SK-N-SH (cell line): ENCODE measurements at regions not wholly inside any gene's neighbourhood (a gene's known extent, or its start where the extent isn't known, plus 50 kb on each side); places are given as distances from the start of the nearest gene placed in this dataset.

Source experiments
- CTCF ChIA-PET: fragments of 300-600, 350-600 bp; formaldehyde crosslinking; extraction: SDS; loops from one replicate; lab custom pipeline; 2021; lab: Yijun Ruan, JAX
- POLR2A ChIA-PET: fragments of 350-600 bp; sonication (Branson Sonifier 250); formaldehyde crosslinking; extraction: SDS; loops from one replicate; lab custom pipeline; 2020; ENCODE audit warnings: antibody characterized with exemption, inconsistent platforms; lab: Yijun Ruan, JAX
- DNase-seq: peaks from one replicate; pipeline ENCODE4 v3.0.0; 2012
- H2AFZ ChIP-seq: fragments of 200-600 bp; sonication (generic); 2 replicates; pipeline ENCODE4 v1.8.1; 2016; ENCODE audit warnings: antibody characterized with exemption, mild to moderate bottlenecking, low read depth
- H3F3A ChIP-seq: fragments of 200-600 bp; sonication (generic); replicated peaks from 2 replicates; pipeline ENCODE3; 2016; ENCODE audit warnings: antibody characterized with exemption, mild to moderate bottlenecking; ENCODE audit not compliant: insufficient read depth
- H3K27ac ChIP-seq, 2 experiments: fragments of 200-500 bp in 1 of 2; fragments of 200-600 bp in 1 of 2; sonication (Bioruptor generic) in 1 of 2; sonication (generic), shearing (Covaris generic) in 1 of 2; 2 replicates each; pipeline versions ENCODE4 v1.5.1 to v1.6.1; 2014 to 2016; ENCODE audit warnings: low read depth in 2 of 2, inconsistent platforms in 1 of 2, low read length in 1 of 2, mild to moderate bottlenecking in 1 of 2, mixed read lengths in 1 of 2
- H3K27me3 ChIP-seq: fragments of 200-600 bp; sonication (generic), shearing (Covaris generic); 2 replicates; pipeline ENCODE4 v1.6.1; 2016; ENCODE audit warnings: mixed run types; ENCODE audit not compliant: insufficient read depth
- H3K36me3 ChIP-seq, 2 experiments: fragments of 200-500 bp in 1 of 2; fragments of 200-600 bp in 1 of 2; sonication (Bioruptor generic) in 1 of 2; sonication (generic) in 1 of 2; replicated peaks in 1 of 2; 2 replicates each; pipeline versions ENCODE3 to v1.5.1; 2014 to 2016; ENCODE audit warnings: low read length in 1 of 2, mild to moderate bottlenecking in 1 of 2; ENCODE audit not compliant: insufficient read depth in 2 of 2, control insufficient read depth in 1 of 2
- H3K4me1 ChIP-seq, 2 experiments: fragments of 200-500 bp in 1 of 2; fragments of 200-600 bp in 1 of 2; sonication (Bioruptor generic) in 1 of 2; sonication (generic), shearing (Covaris generic) in 1 of 2; 2 replicates each; pipeline versions ENCODE4 v1.5.1 to v1.6.1; 2014 to 2016; ENCODE audit warnings: low read depth in 1 of 2, low read length in 1 of 2, mixed run types in 1 of 2; ENCODE audit not compliant: insufficient read depth in 2 of 2, control insufficient read depth in 1 of 2
- H3K4me2 ChIP-seq: fragments of 200-600 bp; sonication (generic), shearing (Covaris generic); 2 replicates; pipeline ENCODE4 v1.6.1; 2017; ENCODE audit warnings: mixed run types
- H3K4me3 ChIP-seq, 2 experiments: fragments of 200-500 bp in 1 of 2; fragments of 200-600 bp in 1 of 2; sonication (Bioruptor generic) in 1 of 2; sonication (generic), shearing (Covaris generic) in 1 of 2; 2 replicates each; pipeline versions ENCODE4 v1.5.1 to v1.8.1; 2014 to 2016; ENCODE audit warnings: low read depth in 2 of 2, inconsistent platforms in 1 of 2, low read length in 1 of 2, mild to moderate bottlenecking in 1 of 2, mixed read lengths in 1 of 2, moderate library complexity in 1 of 2
- H3K79me2 ChIP-seq: fragments of 200-600 bp; sonication (generic); 2 replicates; pipeline ENCODE4 v1.8.1; 2017; ENCODE audit warnings: mild to moderate bottlenecking; ENCODE audit not compliant: insufficient read depth
- H3K9ac ChIP-seq: fragments of 200-600 bp; sonication (generic); 2 replicates; pipeline ENCODE4 v1.6.1; 2017; ENCODE audit warnings: mixed run types
- H3K9me2 ChIP-seq: fragments of 200-600 bp; sonication (generic); 2 replicates; pipeline ENCODE4 v1.6.1; 2017; ENCODE audit warnings: mixed run types
- H3K9me3 ChIP-seq: fragments of 200-600 bp; sonication (generic); 2 replicates; pipeline ENCODE4 v1.6.1; 2017; ENCODE audit warnings: mixed run types, mild to moderate bottlenecking, moderate library complexity
- H4K20me1 ChIP-seq: fragments of 200-600 bp; sonication (generic); 2 replicates; pipeline ENCODE4 v1.6.1; 2017; ENCODE audit warnings: mild to moderate bottlenecking, mixed run types; ENCODE audit not compliant: insufficient read depth
- CHD2 ChIP-seq: fragments of 150-350 bp; IDR thresholded peaks from 2 replicates; pipeline ENCODE4 v1.6.1; 2018; ENCODE audit warnings: low read length; ENCODE audit not compliant: partially characterized antibody
- ELF1 ChIP-seq: IDR thresholded peaks from 2 replicates; pipeline ENCODE4 v1.4.0; 2012
- FOSL2 ChIP-seq: IDR thresholded peaks from 2 replicates; pipeline ENCODE4 v1.4.0; 2012; ENCODE audit warnings: low read depth, mild to moderate bottlenecking, moderate library complexity, borderline replicate concordance
- FOXJ3 ChIP-seq: sonication (generic); formaldehyde crosslinking; IDR thresholded peaks from 2 replicates; pipeline ENCODE4 v1.5.1; 2020; ENCODE audit warnings: mild to moderate bottlenecking, missing genetic modification reagents
- FOXM1 ChIP-seq: IDR thresholded peaks from 2 replicates; pipeline ENCODE4 v1.4.0; 2012; ENCODE audit warnings: low read depth, mild to moderate bottlenecking
- GATA2 ChIP-seq: sonication (generic); formaldehyde crosslinking; IDR thresholded peaks from 2 replicates; pipeline ENCODE4 v1.5.0; 2020; ENCODE audit warnings: mild to moderate bottlenecking, missing genetic modification reagents
- JUND ChIP-seq: IDR thresholded peaks from 2 replicates; pipeline ENCODE4 v1.4.0; 2012
- MEF2A ChIP-seq: IDR thresholded peaks from 2 replicates; pipeline ENCODE4 v1.4.0; 2012; ENCODE audit warnings: low read depth, borderline replicate concordance
- NFIC ChIP-seq: IDR thresholded peaks from 2 replicates; pipeline ENCODE4 v1.4.0; 2012; ENCODE audit warnings: borderline replicate concordance
- RCOR1 ChIP-seq: fragments of 150-350 bp; IDR thresholded peaks from 2 replicates; pipeline ENCODE4 v1.6.1; 2017; ENCODE audit warnings: antibody characterized with exemption, low read length
- REST ChIP-seq: IDR thresholded peaks from 2 replicates; pipeline ENCODE4 v1.6.1; 2012; ENCODE audit warnings: mild to moderate bottlenecking, low read depth, low read length, moderate library complexity
- RFX5 ChIP-seq: IDR thresholded peaks from 2 replicates; pipeline ENCODE4 v1.6.1; 2012; ENCODE audit warnings: mild to moderate bottlenecking, improper control_type of control experiment, low read length
- SIN3A ChIP-seq: IDR thresholded peaks from 2 replicates; pipeline ENCODE4 v1.6.1; 2012; ENCODE audit warnings: low read depth, mild to moderate bottlenecking, low read length, moderate library complexity, borderline replicate concordance
- SMC3 ChIP-seq: IDR thresholded peaks from 2 replicates; pipeline ENCODE4 v1.6.1; 2012; ENCODE audit warnings: low read depth, low read length, improper control_type of control experiment
- TAF1 ChIP-seq: IDR thresholded peaks from 2 replicates; pipeline ENCODE4 v1.6.1; 2012; ENCODE audit warnings: low read depth, mild to moderate bottlenecking, low read length, moderate library complexity, borderline replicate concordance
- TEAD4 ChIP-seq: IDR thresholded peaks from 2 replicates; pipeline ENCODE4 v1.4.0; 2012; ENCODE audit warnings: mild to moderate bottlenecking, borderline replicate concordance; ENCODE audit not compliant: insufficient read depth
- USF1 ChIP-seq: IDR thresholded peaks from 2 replicates; pipeline ENCODE4 v1.4.0; 2012; ENCODE audit warnings: low read depth, borderline replicate concordance
- USF2 ChIP-seq: fragments of 150-350 bp; IDR thresholded peaks from 2 replicates; pipeline ENCODE4 v1.6.1; 2017; ENCODE audit warnings: antibody characterized with exemption, low read length, low read depth, borderline replicate concordance
- WGBS: methylation state at CpG from one replicate; pipeline ENCODE4 v1.1.6; 2017; ENCODE audit warnings: low lambda C conversion rate; 5-methylcytosine and 5-hydroxymethylcytosine counted together

GRCh38 chr12:114209861-114210260 lies 196.1 kb downstream of the TBX5 start:
- H3K9me3 ChIP-seq = no peaks in the 10 kb centered on the region
- 10% methylated on average over 3 of the region's 3 CpGs for WGBS
- H2AFZ ChIP-seq = no peak overlapping the region
- TF ChIP-seq GATA2 (CRISPR knock-in tag) (no peak), REST (no peak), CHD2 (no peak), MEF2A (no peak), USF1 (no peak), FOXM1 (no peak), JUND (no peak), NFIC (no peak), ELF1 (no peak), FOSL2 (no peak), RFX5 (no peak), TAF1 (no peak), SMC3 (no peak), USF2 (no peak), TEAD4 (no peak), RCOR1 (no peak), SIN3A (no peak), FOXJ3 (CRISPR knock-in tag) (no peak)
- TF ChIP-seq, all 33 proteins: peak for 0
- no peaks in the 10 kb centered on the region for H4K20me1 ChIP-seq
- no peak overlapping the region for H3K9ac ChIP-seq
- CTCF ChIA-PET = no interaction called here
- no peaks in the 10 kb centered on the region for H3K4me1 ChIP-seq
- H3K79me2 ChIP-seq = no peaks in the 10 kb centered on the region
- H3K36me3 ChIP-seq = no peaks in the 10 kb centered on the region
- H3K27ac ChIP-seq = no peak overlapping the region
- DNase-seq = no peak
- H3K27me3 ChIP-seq = no peaks in the 10 kb centered on the region
- no peak overlapping the region for H3K4me3 ChIP-seq
- H3F3A ChIP-seq = no peaks in the 10 kb centered on the region
- H3K9me2 ChIP-seq = no peaks in the 10 kb centered on the region
- no peak overlapping the region for H3K4me2 ChIP-seq
- POLR2A ChIA-PET = no interaction called here
